GM12874 (cell line): ENCODE measurements at regions not wholly inside any gene's neighbourhood (a gene's known extent, or its start where the extent isn't known, plus 50 kb on each side); places are given as distances from the start of the nearest gene placed in this dataset.

Experiments used
- CTCF ChIP-seq: IDR thresholded peaks from 2 replicates; pipeline ENCODE4 v1.5.1; 2011; ENCODE audit warnings: low read depth, mild to moderate bottlenecking, control low read depth, low read length, moderate library complexity; ENCODE audit not compliant: insufficient read depth

- TF ChIP-seq CTCF = no peak
Observed at GRCh38 chr14:39876916-39877315, 444.7 kb upstream of the FBXO33 start.

- no peak for TF ChIP-seq CTCF
Observed at GRCh38 chr14:39875028-39875427, 442.8 kb upstream of the FBXO33 start.

- TF ChIP-seq CTCF = no peak
Observed at GRCh38 chr14:39873791-39874190, 441.6 kb upstream of the FBXO33 start.

- no peak for TF ChIP-seq CTCF
Observed at GRCh38 chr14:39868949-39869348, 436.7 kb upstream of the FBXO33 start.

- TF ChIP-seq CTCF = no peak
Observed at GRCh38 chr14:39868251-39868650, 436.0 kb upstream of the FBXO33 start.

- no peak for TF ChIP-seq CTCF
Observed at GRCh38 chr14:39863441-39863840, 431.2 kb upstream of the FBXO33 start.

- no peak for TF ChIP-seq CTCF
Observed at GRCh38 chr14:39861696-39862095, 429.5 kb upstream of the FBXO33 start.

- no peak for TF ChIP-seq CTCF
Observed at GRCh38 chr14:39861229-39861600, 429.0 kb upstream of the FBXO33 start.
